Stimulated activated effector memory CD8-positive, alpha-beta T cell treated with anti-CD3 and anti-CD28 coated beads, Interleukin-12 subunit alpha, Interleukin-12 subunit beta, amount 100 ng/mL, for 72 hours (primary cell): ENCODE measurements at regions not wholly inside any gene's neighbourhood (a gene's known extent, or its start where the extent isn't known, plus 50 kb on each side); places are given as distances from the start of the nearest gene placed in this dataset.
A peak's percentile ranks its signal among the peaks of the same experiment; 100 is the strongest.
"Not testable (repeated sequence)": the region's sequence is repeated elsewhere in the genome, so short reads cannot be mapped to it uniquely, and the experiment has no call there.

Experiments
- ATAC-seq: fragments of 150-1000 bp; cut with Tn5 transposase; 2 replicates; pipeline ENCODE4 v1.10.0; 2021
- DNase-seq, 2 donors: peaks; one replicate each; pipeline ENCODE4 v3.0.0; 2021 to 2022; ENCODE audit warnings: low spot score in 2 of 2
- H3K27ac Mint-ChIP-seq: one replicate; pipeline ENCODE4 v1.8.0; 2022; ENCODE audit warnings: mild to moderate bottlenecking, mixed read lengths
- H3K36me3 Mint-ChIP-seq: one replicate; pipeline ENCODE4 v1.8.0; 2022; ENCODE audit warnings: mild to moderate bottlenecking, mixed read lengths
- H3K4me1 Mint-ChIP-seq: one replicate; pipeline ENCODE4 v1.8.0; 2022; ENCODE audit warnings: mixed read lengths
- H3K4me3 Mint-ChIP-seq: one replicate; pipeline ENCODE4 v1.8.0; 2022; ENCODE audit warnings: mild to moderate bottlenecking, mixed read lengths
- H3K9me3 Mint-ChIP-seq: one replicate; pipeline ENCODE4 v1.8.0; 2022; ENCODE audit warnings: mixed read lengths

DNA sequence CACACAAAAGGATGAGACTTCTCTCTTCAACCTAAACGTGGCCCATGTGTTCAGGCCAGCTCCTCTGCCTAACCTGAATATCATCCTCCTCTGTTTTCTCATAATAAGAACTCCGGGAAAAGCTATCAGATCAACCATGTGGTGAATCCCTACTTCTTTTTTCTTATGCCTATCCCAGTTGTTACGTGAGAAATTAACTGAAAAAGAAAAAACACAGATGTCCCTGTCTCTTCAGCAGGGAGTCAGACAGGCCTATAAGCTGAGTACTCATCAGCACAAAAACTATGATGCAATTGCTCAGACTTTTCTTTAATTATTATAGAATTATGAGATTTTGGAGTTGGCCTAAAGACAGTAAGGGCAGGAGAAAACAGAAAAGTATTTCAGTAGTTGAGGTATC, 613.0 kb upstream of the FSHR start:
- Mint-ChIP-seq H3K4me1 (no peaks in the 10 kb centered on the region), H3K27ac (no peak overlapping the region), H3K4me3 (no peak overlapping the region), H3K36me3 (no peaks in the 10 kb centered on the region), H3K9me3 (peaks cover 4% of the 10 kb centered on the region)
- ATAC-seq (no peak), DNase-seq (no peak)

DNA sequence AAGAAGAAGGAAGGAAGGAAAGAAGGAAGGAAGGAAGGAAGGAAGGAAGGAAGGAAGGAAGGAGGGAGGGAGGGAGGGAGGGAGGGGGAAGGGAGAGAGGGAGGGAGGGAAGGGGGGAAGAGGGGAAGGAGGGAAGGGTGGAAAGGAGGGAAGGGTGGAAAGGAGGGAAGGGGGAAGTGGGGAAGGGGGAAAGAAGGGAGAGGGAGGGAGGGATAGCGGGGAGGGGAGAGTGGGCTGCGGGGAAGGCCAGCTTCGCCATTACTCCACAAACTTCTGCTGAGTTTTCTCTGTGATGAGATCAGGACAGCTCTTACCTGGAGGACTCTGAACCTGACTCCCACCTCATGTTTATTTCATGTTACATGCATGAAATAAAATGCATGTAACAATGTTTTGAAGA, 601.5 kb upstream of the FSHR start:
- Mint-ChIP-seq H3K9me3 (peaks cover 8% of the 10 kb centered on the region), H3K4me1 (no peaks in the 10 kb centered on the region), H3K27ac (no peak overlapping the region), H3K36me3 (no peaks in the 10 kb centered on the region), H3K4me3 (no peak overlapping the region)
- DNase-seq, result no peak
- ATAC-seq, result no peak

DNA sequence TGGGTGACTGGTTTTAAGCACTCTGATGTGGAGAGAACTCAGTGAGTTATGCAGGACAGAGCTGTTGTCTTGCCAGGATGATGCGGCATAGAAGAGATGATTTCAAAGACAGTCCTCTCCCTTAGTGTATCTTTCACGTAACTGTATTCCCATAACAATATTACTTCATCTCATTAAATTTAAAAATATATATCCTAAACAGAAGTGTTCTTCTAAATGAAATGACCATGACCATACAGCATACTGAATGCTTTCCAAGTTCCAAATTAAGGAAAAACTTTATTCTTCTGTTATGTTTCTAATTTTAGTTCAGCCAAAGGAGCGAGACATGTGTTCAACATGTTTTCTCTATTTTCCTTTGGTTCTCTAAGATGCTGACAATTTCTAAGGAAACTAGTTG, 600.1 kb upstream of the FSHR start:
- Mint-ChIP-seq H3K4me3 (no peak overlapping the region), H3K27ac (no peak overlapping the region), H3K4me1 (no peaks in the 10 kb centered on the region), H3K9me3 (peaks cover 11% of the 10 kb centered on the region), H3K36me3 (no peaks in the 10 kb centered on the region)
- ATAC-seq (no peak), DNase-seq (no peak)

DNA sequence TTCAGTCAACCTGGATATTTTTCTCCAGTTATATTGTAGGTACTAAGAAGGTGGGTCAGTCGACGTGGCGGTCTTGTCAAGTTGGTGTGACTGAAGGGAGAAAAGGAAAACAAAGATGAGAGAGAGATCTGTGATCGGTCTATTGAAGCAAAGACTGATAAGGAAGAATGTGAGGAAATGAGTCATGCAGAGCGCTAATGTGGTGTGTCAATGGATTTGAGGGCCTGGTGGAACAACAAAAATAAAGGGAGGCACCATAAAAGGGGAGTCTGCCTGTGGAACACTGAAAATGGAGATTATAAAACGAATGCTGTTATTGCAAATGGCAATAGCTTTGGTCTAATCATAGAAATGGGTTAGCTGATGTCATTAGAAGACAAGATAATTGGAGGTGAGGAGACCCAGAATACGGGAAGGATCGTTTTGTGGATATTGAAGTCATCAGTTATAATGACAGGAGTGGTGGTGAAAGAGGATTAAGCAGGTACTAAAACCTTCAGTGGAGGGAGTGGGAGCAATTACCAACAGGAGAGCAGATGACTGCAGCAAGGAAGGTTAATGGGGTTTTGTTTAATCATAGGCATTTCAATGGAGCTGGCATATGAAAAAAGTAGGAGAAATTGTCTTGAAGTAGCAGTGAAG, 599.1 kb upstream of the FSHR start:
- DNase-seq (no peak), ATAC-seq (no peak)
- H3K9me3 Mint-ChIP-seq, result peaks cover 12% of the 10 kb centered on the region
- H3K27ac Mint-ChIP-seq, result no peak overlapping the region
- H3K4me3 Mint-ChIP-seq, result no peak overlapping the region
- no peaks in the 10 kb centered on the region for H3K36me3 Mint-ChIP-seq
- no peaks in the 10 kb centered on the region for H3K4me1 Mint-ChIP-seq

DNA sequence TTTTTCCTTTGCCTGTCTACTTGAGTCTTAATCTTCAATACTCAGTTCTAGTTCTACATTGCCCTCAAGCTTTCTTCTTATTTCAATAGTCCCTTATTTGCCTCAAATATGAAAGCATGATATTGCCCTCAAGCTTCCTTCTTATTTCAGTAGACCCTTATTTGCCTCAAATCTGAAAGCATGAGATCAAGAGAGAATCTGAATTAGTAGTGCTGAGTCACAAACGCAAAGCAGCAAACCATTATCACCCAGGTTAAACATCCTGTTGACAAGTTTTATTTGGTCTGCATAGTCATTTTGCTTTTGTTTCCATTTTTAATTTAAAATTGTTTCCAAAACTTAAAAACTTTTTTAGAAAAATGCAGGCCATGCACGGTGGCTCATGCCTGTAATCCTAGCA, 583.3 kb upstream of the FSHR start:
- DNase-seq (no peak), ATAC-seq (no peak)
- Mint-ChIP-seq H3K4me1 (no peaks in the 10 kb centered on the region), H3K9me3 (peaks cover 17% of the 10 kb centered on the region), H3K4me3 (no peak overlapping the region), H3K27ac (no peak overlapping the region), H3K36me3 (no peaks in the 10 kb centered on the region)

DNA sequence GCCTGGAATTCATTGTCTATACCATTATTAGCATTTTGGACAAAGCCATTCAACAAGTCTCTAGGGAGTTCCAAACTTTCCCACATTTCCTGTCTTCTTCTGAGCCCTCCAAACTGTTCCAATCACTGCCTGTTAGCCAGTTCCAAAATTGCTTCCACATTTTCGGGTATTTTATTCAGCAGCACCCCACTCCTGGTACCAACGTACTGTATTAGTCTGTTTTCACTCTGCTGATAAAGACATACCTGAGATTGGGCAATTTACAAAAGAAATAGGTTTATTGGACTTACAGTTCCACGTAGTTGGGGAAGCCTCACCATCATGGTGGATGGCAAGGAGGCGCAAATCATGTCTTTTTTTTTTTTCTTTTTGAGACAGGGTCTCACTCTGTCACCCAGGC, 578.6 kb upstream of the FSHR start:
- not testable (repeated sequence) for H3K27ac Mint-ChIP-seq, H3K4me3 Mint-ChIP-seq, H3K36me3 Mint-ChIP-seq, DNase-seq, ATAC-seq, H3K4me1 Mint-ChIP-seq
- peaks cover 18% of the 10 kb centered on the region for H3K9me3 Mint-ChIP-seq

DNA sequence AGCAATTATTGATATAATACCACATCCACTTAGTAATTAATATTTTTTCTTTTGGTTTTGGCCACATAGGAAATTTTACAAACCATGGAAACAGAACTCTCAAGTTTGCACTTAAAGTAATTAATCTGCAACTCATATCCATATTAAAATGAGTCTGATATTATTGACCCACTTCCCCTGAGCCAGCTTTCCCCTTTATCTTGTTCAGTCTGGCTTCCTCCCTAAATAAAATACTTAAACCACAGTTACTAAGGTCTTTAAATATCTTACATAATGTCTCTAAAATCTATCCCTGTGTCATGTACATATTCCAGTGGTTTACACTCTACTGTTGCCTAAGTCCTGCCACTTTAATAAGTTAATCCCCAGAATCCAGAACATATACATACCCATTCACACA, 564.9 kb upstream of the FSHR start:
- no peaks in the 10 kb centered on the region for H3K4me1 Mint-ChIP-seq
- DNase-seq, result no peak
- H3K36me3 Mint-ChIP-seq, result no peaks in the 10 kb centered on the region
- no peak overlapping the region for H3K4me3 Mint-ChIP-seq
- no peak for ATAC-seq
- peaks cover 13% of the 10 kb centered on the region for H3K9me3 Mint-ChIP-seq
- H3K27ac Mint-ChIP-seq, result no peak overlapping the region

DNA sequence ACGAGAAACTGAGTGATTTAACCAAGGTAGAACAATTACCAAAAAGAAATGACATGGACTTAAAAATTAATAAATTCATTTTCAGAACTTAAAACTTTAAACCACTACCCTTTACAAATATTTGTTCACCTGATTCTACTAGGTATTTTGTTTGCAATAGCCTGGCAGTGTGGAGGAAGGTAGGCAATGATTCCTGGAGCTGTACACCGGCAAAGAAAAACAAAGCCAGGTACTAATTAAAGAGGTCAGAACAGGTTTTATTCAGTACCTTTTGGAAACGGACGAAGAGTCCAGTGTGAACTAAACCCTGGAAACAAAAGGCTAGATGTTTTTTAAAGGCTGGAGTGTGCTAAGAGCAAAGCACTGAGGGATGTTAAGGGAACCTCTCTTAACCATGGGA, 561.3 kb upstream of the FSHR start:
- Mint-ChIP-seq H3K4me3 (no peak overlapping the region), H3K27ac (no peak overlapping the region), H3K4me1 (no peaks in the 10 kb centered on the region), H3K36me3 (no peaks in the 10 kb centered on the region), H3K9me3 (peaks cover 13% of the 10 kb centered on the region)
- no peak for DNase-seq
- ATAC-seq, result no peak

DNA sequence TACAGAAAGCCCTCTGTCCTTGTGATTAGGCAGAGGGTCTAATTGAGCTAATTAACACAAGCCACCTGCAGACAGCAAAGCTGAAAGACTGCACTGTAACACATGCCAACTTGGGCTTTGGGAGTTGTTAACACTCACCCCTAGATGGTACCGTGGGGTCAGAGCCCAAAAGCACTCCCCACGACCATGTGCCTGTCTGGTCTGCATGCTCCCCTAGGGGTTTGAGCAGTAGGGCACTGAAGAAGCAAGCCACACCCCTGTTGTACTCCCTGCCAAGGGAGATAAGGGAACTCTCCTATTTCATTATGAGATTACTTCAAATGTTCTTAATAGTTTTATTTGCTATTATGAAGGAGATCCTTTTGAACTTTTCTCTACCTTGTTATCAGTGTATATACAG, 560.1 kb upstream of the FSHR start:
- Mint-ChIP-seq H3K4me3 (no peak overlapping the region), H3K27ac (no peak overlapping the region), H3K9me3 (peaks cover 16% of the 10 kb centered on the region), H3K36me3 (no peaks in the 10 kb centered on the region), H3K4me1 (no peaks in the 10 kb centered on the region)
- ATAC-seq (no peak), DNase-seq (no peak)

DNA sequence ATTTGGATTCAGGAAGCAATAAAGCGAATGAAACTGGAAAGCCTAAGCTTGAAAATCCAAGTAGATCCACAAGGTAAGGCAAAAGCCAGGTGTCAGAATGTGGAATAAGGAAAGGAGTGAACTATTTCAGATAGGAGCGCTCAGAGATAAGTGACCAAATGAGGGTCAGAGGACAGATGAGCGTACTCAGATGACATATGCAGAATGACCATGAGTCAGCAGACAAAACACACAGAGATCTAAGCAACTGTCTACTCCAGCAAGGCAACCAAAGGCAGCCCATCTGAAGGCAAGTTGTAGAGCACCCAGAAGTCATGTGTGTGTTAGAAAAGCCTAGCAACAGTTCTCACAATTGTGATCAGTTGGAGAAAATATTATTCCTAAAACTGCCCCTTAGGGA, 548.4 kb upstream of the FSHR start:
- no peaks in the 10 kb centered on the region for H3K36me3 Mint-ChIP-seq
- H3K4me1 Mint-ChIP-seq, result no peaks in the 10 kb centered on the region
- DNase-seq (no peak), ATAC-seq (no peak)
- no peak overlapping the region for H3K4me3 Mint-ChIP-seq
- no peak overlapping the region for H3K27ac Mint-ChIP-seq
- peaks cover 12% of the 10 kb centered on the region for H3K9me3 Mint-ChIP-seq

DNA sequence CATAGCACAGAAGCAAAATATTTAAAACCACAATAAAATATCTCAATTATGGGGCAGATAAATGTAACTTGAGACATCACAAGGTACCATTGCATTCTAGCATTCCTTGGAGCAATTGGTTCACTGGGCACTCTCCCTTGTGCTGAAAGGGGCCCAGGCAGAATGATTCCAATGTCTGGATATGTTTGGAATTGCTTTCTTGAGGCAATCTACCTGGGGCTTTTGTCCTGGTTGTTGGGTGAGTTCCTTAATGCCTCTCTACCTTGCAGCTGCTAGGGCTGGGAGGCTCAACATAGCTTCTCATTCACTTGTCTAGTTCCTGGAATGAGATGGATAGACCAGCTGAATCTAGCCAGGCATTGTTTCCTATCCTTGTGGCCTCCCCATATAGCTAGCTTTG, 539.6 kb upstream of the FSHR start:
- Mint-ChIP-seq H3K9me3 (peaks cover 7% of the 10 kb centered on the region), H3K4me3 (no peak overlapping the region), H3K27ac (no peak overlapping the region), H3K36me3 (no peaks in the 10 kb centered on the region), H3K4me1 (no peaks in the 10 kb centered on the region)
- ATAC-seq, result no peak
- no peak for DNase-seq

DNA sequence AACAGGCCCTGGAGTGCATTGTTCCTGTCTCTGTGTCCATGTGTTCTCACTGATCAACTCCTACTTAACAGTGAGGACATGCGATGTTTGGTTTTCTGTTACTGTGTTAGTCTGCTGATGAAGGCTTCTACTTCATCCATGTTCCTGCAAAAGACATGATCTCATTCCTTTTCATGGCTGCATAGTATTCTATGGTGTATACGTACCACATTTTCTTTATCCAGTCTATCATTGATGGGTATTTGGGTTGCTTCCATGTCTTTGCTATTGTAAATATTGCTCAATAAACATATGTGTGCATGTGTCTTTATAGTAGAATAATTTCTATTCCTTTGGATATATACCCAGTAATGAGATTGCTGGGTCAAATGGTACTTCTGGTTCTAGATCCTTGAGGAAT, 537.7 kb upstream of the FSHR start:
- not testable (repeated sequence) for H3K27ac Mint-ChIP-seq, H3K36me3 Mint-ChIP-seq, DNase-seq, ATAC-seq, H3K4me1 Mint-ChIP-seq, H3K4me3 Mint-ChIP-seq
- H3K9me3 Mint-ChIP-seq, result peaks cover 12% of the 10 kb centered on the region

DNA sequence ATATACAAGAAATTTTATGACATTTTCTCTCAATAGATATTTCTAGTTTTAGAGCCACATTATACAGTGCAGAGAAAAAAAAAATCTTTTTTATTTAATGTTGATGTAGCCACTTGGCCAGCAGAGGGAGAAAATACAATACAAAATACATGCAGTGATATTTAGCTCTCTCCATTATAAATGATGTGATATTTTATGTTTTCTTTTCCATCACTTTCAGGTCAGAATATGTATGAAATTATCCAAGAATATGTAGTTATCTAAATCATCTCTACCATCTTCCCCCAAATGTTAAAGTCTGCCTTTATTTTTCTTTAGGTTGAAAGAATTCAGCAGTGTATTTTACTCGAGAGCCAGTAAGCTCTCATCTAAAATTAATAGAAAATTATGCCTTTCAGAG, 533.6 kb upstream of the FSHR start:
- H3K27ac Mint-ChIP-seq, result no peak overlapping the region
- no peaks in the 10 kb centered on the region for H3K4me1 Mint-ChIP-seq
- no peak for DNase-seq
- no peak for ATAC-seq
- H3K9me3 Mint-ChIP-seq, result peaks cover 19% of the 10 kb centered on the region
- H3K36me3 Mint-ChIP-seq, result no peaks in the 10 kb centered on the region
- H3K4me3 Mint-ChIP-seq, result no peak overlapping the region

DNA sequence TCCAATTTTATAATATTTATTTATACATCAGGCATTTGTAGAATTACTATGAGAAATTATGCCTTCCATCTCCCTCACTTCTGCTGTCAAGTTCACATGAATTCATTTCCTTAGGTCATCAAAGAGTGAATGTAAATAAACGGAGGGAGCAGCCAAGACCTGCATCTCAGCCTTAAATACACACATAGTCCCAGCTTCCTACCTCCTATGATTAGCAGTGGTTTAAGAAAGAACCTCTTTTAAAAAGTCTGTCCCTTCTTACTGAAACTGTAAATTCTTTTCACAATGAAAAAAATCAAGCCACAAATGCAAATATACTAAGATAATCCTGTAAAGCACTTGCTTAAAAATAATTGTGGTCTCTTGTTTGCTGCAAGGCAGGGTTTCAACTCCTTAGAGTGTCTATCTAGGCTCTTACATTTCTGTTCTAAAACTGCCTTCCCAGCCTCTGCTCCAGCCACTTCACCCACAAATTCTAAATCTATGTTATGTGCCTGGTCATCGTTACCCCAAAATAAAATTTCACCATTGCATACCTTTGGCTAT, 532.7 kb upstream of the FSHR start:
- Mint-ChIP-seq H3K9me3 (peaks cover 15% of the 10 kb centered on the region), H3K4me1 (no peaks in the 10 kb centered on the region), H3K36me3 (no peaks in the 10 kb centered on the region), H3K27ac (no peak overlapping the region), H3K4me3 (no peak overlapping the region)
- ATAC-seq (no peak), DNase-seq (no peak)

DNA sequence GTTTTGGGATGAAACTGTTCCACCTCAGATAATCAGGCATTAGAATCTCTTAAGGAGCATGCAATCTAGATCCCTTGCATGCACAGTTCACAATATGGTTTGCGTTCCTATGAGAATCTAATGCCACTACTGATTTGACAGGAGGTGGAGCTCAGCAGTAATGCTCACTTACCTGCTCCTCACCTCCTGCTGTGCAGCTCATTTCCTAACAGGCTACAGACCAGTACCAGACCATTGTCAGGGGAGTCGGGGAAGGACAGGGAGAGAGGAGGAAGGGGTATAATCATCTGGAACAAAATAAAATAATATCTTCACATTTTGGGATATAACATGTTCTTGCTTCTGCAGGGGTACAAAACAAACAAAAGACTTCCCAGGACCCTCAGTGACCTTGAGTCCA, 532.0 kb upstream of the FSHR start:
- Mint-ChIP-seq H3K27ac (no peak overlapping the region), H3K4me3 (no peak overlapping the region), H3K4me1 (no peaks in the 10 kb centered on the region), H3K9me3 (peaks cover 18% of the 10 kb centered on the region), H3K36me3 (no peaks in the 10 kb centered on the region)
- ATAC-seq, result no peak
- DNase-seq, result no peak

DNA sequence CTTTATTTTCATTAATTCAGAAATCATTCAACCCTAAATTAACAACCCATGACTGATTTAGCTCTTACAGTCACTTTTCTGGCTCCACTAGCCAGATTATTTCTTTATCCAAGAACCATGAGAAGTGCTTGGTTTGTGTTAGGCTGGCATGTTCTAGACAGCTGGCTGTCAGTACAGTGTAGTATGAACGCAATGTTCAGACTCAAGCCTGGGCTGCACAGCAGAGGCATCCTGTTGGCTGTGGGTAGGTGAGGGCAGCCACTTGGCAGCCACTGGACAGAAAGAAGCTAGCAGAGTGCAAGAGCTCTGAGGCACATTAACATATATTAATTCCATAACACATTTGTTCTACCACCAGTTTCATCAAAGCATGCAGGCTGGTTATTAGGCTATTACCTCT, 522.9 kb upstream of the FSHR start:
- Mint-ChIP-seq H3K9me3 (peaks cover 15% of the 10 kb centered on the region), H3K4me3 (no peak overlapping the region), H3K36me3 (no peaks in the 10 kb centered on the region), H3K27ac (no peak overlapping the region), H3K4me1 (no peaks in the 10 kb centered on the region)
- ATAC-seq, result no peak
- DNase-seq, result no peak

DNA sequence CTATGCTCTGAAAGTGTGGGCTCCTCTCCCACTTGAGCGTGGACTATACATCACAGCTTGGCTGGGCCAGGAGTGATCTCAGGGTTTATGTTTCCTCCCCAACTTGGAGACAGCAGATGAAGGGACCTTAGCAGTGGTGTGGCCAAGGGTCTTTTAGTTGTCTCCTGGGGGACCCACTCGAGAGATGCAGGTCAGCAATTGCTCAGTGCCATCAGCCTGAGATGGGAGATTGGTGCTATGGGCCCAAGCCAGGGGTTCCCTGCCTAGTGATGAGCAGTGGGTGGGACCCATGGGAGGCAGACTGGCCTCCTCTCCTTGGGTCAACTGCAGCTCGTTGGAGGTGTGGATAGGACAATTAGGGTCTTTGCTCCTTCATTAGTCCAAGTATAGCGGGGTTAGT, 510.5 kb upstream of the FSHR start:
- ATAC-seq (peak; percentile 39), DNase-seq (no peak)
- Mint-ChIP-seq H3K27ac (no peak overlapping the region), H3K36me3 (no peaks in the 10 kb centered on the region), H3K4me1 (no peaks in the 10 kb centered on the region), H3K9me3 (peaks cover 26% of the 10 kb centered on the region), H3K4me3 (no peak overlapping the region)
